ENCODE measurements at regions not wholly inside any gene's neighbourhood (a gene's known extent, or its start where the extent isn't known, plus 50 kb on each side); places are given as distances from the start of the nearest gene placed in this dataset.
"Not testable (repeated sequence)": the region's sequence is repeated elsewhere in the genome, so short reads cannot be mapped to it uniquely, and the experiment has no call there.

GRCh38 chr18:59848002-59848401 is 51.8 kb upstream of the PMAIP1 start:
- Histone ChIP-seq H3K27ac (no peak overlapping the region), H3K27me3 (no peaks in the 10 kb centered on the region), H3K9me3 (no peaks in the 10 kb centered on the region), H3K4me1 (no peaks in the 10 kb centered on the region), H3K36me3 (replicated peaks in 1 of 2; ENCODE audit: insufficient read depth in 1 of 2, low read depth in 2 of 2) (no peaks in the 10 kb centered on the region), H3K4me3 (no peak overlapping the region)
- no peak for TF ChIP-seq POLR2A (IDR thresholded peaks at IDR 0.05)
- no peak for TF ChIP-seq CTCF (IDR thresholded peaks at IDR 0.05)
- no peak for ATAC-seq
- no peak for DNase-seq
- intact Hi-C loops (cut with DNase I): no loop called here
- WGBS, 2 donors: 40 to 43% methylated on average over 4 of the region's 4 CpGs

GRCh38 chr18:59847491-59847846 is 52.3 kb upstream of the PMAIP1 start:
- H3K27me3 ChIP-seq; H3K4me3 ChIP-seq; H3K27ac ChIP-seq; H3K4me1 ChIP-seq; intact Hi-C loops (cut with DNase I); DNase-seq; ATAC-seq; H3K9me3 ChIP-seq; H3K36me3 ChIP-seq (replicated peaks in 1 of 2; ENCODE audit: insufficient read depth in 1 of 2, low read depth in 2 of 2): not testable (repeated sequence)
- 76 to 85% methylated on average over 4 to 5 of the region's 5 CpGs for WGBS, 2 donors

GRCh38 chr18:59846814-59847490 is 52.8 kb upstream of the PMAIP1 start:
- TF ChIP-seq POLR2A (IDR thresholded peaks at IDR 0.05) (no peak), CTCF (IDR thresholded peaks at IDR 0.05) (no peak)
- Histone ChIP-seq H3K4me3 (no peak overlapping the region), H3K9me3 (no peaks in the 10 kb centered on the region), H3K27me3 (no peaks in the 10 kb centered on the region), H3K36me3 (replicated peaks in 1 of 2; ENCODE audit: insufficient read depth in 1 of 2, low read depth in 2 of 2) (no peaks in the 10 kb centered on the region), H3K4me1 (no peaks in the 10 kb centered on the region), H3K27ac (no peak overlapping the region)
- no peak for ATAC-seq
- no peak for DNase-seq
- 60 to 67% methylated on average over 9 of the region's 9 CpGs for WGBS, 2 donors
- intact Hi-C loops (cut with DNase I): no loop called here

GRCh38 chr18:59842947-59843346 is 56.8 kb upstream of the PMAIP1 start:
- no peak for DNase-seq
- no peaks in the 10 kb centered on the region for H3K4me1 ChIP-seq
- 73 to 85% methylated on average over 4 of the region's 4 CpGs for WGBS, 2 donors
- H3K27me3 ChIP-seq: no peaks in the 10 kb centered on the region
- H3K9me3 ChIP-seq: no peaks in the 10 kb centered on the region
- H3K4me3 ChIP-seq: no peak overlapping the region
- H3K36me3 ChIP-seq (replicated peaks in 1 of 2; ENCODE audit: insufficient read depth in 1 of 2, low read depth in 2 of 2): no peaks in the 10 kb centered on the region
- no peak overlapping the region for H3K27ac ChIP-seq
- no peak for ATAC-seq
- TF ChIP-seq POLR2A (IDR thresholded peaks at IDR 0.05): no peak
- TF ChIP-seq CTCF (IDR thresholded peaks at IDR 0.05): no peak
- intact Hi-C loops (cut with DNase I): no loop called here

- H3K4me1 ChIP-seq: no peaks in the 10 kb centered on the region
- intact Hi-C loops (cut with DNase I): no loop called here
- H3K27ac ChIP-seq: no peak overlapping the region
- TF ChIP-seq POLR2A (IDR thresholded peaks at IDR 0.05) (no peak), CTCF (IDR thresholded peaks at IDR 0.05) (no peak)
- no peaks in the 10 kb centered on the region for H3K9me3 ChIP-seq
- 43 to 47% methylated on average over 5 of the region's 5 CpGs for WGBS, 2 donors
- no peak for DNase-seq
- H3K36me3 ChIP-seq (replicated peaks in 1 of 2; ENCODE audit: insufficient read depth in 1 of 2, low read depth in 2 of 2): no peaks in the 10 kb centered on the region
- H3K27me3 ChIP-seq: no peaks in the 10 kb centered on the region
- ATAC-seq: no peak
- H3K4me3 ChIP-seq: no peak overlapping the region
Measured at GRCh38 chr18:59839931-59840685, 59.7 kb upstream of the PMAIP1 start.
